Tibial nerve (tissue), 3 donors: ENCODE measurements at regions not wholly inside any gene's neighbourhood (a gene's known extent, or its start where the extent isn't known, plus 50 kb on each side); places are given as distances from the start of the nearest gene placed in this dataset.

ENCODE experiments used
- CTCF ChIP-seq, 5 experiments: fragments of 200-600 bp in 3 of 5; fragments of 450-650 bp in 2 of 5; sonication (generic) in 3 of 5; IDR thresholded peaks; one replicate each; pipeline ENCODE4 v1.5.1; 2016 to 2019; ENCODE audit warnings: antibody characterized with exemption in 5 of 5, mild to moderate bottlenecking in 3 of 5, moderate library complexity in 2 of 5
- POLR2A ChIP-seq, 2 donors: fragments of 450-650 bp; IDR thresholded peaks; one replicate each; pipeline ENCODE4 v1.6.1; 2017; ENCODE audit warnings: antibody characterized with exemption in 2 of 2, mild to moderate bottlenecking in 2 of 2, moderate library complexity in 2 of 2

DNA sequence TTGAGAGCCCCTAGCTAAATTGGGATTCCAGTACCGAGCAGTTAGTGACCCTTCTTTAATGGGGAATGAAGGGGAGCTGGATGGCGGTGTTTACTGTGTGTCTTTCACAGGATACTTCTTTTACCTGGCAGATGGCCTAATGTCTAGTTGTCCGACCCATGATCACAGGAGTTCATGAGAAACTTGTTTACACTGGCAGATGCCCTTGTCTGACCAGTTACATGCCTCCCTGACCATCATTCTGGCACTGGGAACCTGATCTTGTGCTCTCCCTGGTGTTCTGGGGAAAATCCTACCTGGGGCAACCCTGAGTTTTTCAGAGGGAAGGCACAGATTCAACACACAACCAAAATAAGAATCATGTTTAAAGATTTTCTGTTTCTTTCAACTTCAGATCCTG lies 120.1 kb upstream of the SLC13A1 start:
- TF ChIP-seq CTCF (IDR thresholded peaks at IDR 0.05), result no peak
- no peak for TF ChIP-seq POLR2A (IDR thresholded peaks at IDR 0.05)
